GM19193 (cell line): ENCODE measurements at regions not wholly inside any gene's neighbourhood (a gene's known extent, or its start where the extent isn't known, plus 50 kb on each side); places are given as distances from the start of the nearest gene placed in this dataset.

Experiments used
- POLR2A ChIP-seq: IDR thresholded peaks from 4 replicates; pipeline ENCODE4 v1.6.1; 2011; ENCODE audit not compliant: insufficient read depth, insufficient read length; ENCODE audit errors: extremely low read depth

GRCh38 chr10:124259139-124259825 is 159.4 kb downstream of the OAT start:
- no peak for TF ChIP-seq POLR2A

GRCh38 chr10:124257781-124258180 is 160.9 kb downstream of the OAT start:
- no peak for TF ChIP-seq POLR2A

GRCh38 chr10:124256151-124256550 is 162.6 kb downstream of the OAT start:
- TF ChIP-seq POLR2A, result no peak

GRCh38 chr10:124255556-124255955 is 162.2 kb upstream of the CHST15 start:
- TF ChIP-seq POLR2A, result no peak

DNA sequence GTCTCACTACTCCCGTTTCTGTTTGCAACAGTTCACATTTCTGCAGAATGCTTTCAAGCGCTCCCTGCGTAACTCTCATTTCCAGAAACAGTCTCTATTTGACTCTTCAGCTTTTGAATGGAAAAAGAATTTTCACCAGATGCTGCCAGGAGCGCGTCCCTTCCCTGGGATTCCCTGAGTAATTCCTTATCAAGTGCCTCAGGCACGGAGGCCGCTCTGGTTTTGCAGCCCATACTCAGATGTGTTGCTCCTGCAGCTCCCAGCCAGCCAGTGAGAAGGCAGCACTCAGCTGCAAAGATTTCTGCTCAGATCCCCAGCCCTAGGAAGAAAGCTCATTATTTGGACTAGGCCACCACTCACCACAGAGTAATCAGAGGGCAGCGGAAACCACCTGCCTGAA is 161.1 kb upstream of the CHST15 start:
- TF ChIP-seq POLR2A, result no peak

DNA sequence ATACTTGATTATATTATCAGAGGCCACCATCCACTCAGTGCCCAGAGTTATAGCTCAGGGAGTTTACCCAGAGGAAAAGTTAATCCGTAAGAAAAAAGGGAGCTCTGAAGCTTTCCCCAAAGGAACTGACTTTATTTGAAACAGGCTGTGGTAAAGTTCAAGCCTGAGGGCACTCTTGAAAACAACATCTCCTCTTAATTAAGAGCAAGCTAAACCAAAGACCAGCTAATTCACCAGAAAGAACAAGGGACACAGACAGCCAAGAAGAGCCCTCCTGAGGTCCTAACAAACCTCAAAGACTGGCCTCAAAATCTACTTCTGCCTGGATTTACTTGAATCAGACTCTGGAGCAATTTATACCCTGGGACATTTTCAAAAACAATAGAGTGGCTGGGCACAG is 159.6 kb upstream of the CHST15 start:
- no peak for TF ChIP-seq POLR2A

- TF ChIP-seq POLR2A, result no peak
Observed at GRCh38 chr10:124252097-124252715, 158.8 kb upstream of the CHST15 start.

GRCh38 chr10:124251317-124252065 is 158.1 kb upstream of the CHST15 start:
- no peak for TF ChIP-seq POLR2A

GRCh38 chr10:124250506-124250905 is 157.1 kb upstream of the CHST15 start:
- TF ChIP-seq POLR2A, result no peak

DNA sequence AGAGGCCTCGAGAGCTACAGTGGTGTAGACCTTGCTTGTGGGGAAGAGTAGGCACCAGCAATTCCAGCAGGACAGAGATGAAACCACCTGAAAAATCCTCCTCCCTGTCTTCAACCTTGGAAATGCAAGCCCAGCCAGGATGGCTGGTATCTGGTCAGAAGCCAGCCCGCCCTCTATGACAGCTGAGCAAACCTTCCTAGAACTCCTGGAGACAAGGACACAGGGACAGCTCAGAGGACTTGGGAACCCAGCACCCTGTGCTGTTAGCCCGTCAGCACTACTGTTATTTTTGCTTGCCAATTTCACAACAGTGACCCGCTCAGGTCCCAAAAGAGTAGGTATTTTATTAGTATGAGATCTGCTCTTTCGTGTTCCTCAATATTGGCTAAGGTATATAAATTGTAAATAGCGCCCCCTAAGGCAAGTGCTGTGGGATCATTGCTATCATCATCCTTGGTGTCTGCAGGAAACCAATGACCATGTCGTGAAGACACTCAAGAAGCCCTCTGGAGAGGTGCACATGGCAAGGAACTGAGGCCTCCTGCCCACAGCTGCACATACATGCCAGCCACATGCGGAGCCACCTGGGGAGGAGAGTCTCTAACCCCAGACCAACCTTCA is 156.5 kb upstream of the CHST15 start:
- no peak for TF ChIP-seq POLR2A

- no peak for TF ChIP-seq POLR2A
Observed at GRCh38 chr10:124249196-124249595, 155.8 kb upstream of the CHST15 start.

GRCh38 chr10:124248056-124249045 is 155.0 kb upstream of the CHST15 start:
- TF ChIP-seq POLR2A, result no peak

- no peak for TF ChIP-seq POLR2A
Observed at GRCh38 chr10:124245806-124246440, 152.5 kb upstream of the CHST15 start.

GRCh38 chr10:124245191-124245590 is 151.8 kb upstream of the CHST15 start:
- no peak for TF ChIP-seq POLR2A
